Keratinocyte (primary cell): ENCODE measurements at regions not wholly inside any gene's neighbourhood (a gene's known extent, or its start where the extent isn't known, plus 50 kb on each side); places are given as distances from the start of the nearest gene placed in this dataset.

Source experiments
- EZH2 ChIP-seq: IDR thresholded peaks from one replicate; pipeline ENCODE4 v1.6.1; 2012; ENCODE audit warnings: inconsistent platforms, mild to moderate bottlenecking, low read length, moderate library complexity
- TF ChIP-seq, protein P1 (sequence below), 3 experiments: IDR thresholded peaks in 1 of 3; conservative IDR thresholded peaks in 1 of 3; optimal IDR thresholded peaks in 1 of 3; 2 replicates in 2 of 3; 3 replicates in 1 of 3; pipeline versions ENCODE3 to v1.5.1; 2011; ENCODE audit warnings: low read length in 3 of 3, mild to moderate bottlenecking in 3 of 3, moderate library complexity in 2 of 3, control low read depth in 1 of 3, inconsistent platforms in 1 of 3; ENCODE audit not compliant: insufficient read depth in 2 of 3; ENCODE audit errors: extremely low read depth in 1 of 3

DNA sequence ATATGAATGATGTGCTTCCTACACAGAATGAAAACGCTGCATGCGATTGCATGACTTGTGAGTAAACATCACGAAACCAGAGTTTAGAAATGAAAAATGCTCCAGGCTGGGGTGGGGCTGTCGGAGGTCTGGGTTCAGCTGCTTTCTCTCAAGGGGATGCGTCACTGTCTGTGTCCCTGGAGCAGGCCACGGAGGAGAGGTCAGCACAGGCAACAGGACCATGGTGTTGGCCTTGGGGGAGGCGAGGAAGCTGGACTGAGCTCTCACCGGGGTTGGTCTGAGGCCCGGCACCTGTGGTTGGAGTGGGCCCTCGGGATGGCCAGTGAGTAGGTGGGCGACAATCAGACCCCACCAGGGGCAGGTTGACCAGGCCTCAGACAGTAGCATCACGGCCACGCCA lies 89.0 kb upstream of the TMEM18 start:
- TF ChIP-seq, protein P1, sequence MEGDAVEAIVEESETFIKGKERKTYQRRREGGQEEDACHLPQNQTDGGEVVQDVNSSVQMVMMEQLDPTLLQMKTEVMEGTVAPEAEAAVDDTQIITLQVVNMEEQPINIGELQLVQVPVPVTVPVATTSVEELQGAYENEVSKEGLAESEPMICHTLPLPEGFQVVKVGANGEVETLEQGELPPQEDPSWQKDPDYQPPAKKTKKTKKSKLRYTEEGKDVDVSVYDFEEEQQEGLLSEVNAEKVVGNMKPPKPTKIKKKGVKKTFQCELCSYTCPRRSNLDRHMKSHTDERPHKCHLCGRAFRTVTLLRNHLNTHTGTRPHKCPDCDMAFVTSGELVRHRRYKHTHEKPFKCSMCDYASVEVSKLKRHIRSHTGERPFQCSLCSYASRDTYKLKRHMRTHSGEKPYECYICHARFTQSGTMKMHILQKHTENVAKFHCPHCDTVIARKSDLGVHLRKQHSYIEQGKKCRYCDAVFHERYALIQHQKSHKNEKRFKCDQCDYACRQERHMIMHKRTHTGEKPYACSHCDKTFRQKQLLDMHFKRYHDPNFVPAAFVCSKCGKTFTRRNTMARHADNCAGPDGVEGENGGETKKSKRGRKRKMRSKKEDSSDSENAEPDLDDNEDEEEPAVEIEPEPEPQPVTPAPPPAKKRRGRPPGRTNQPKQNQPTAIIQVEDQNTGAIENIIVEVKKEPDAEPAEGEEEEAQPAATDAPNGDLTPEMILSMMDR (optimal IDR thresholded peaks at IDR 0.05 in 1 of 3, IDR thresholded peaks at IDR 0.05 in 1 of 3, conservative IDR thresholded peaks at IDR 0.05 in 1 of 3; ENCODE audit: extremely low read depth in 1 of 3, insufficient read depth in 2 of 3, low read length in 3 of 3) = no peak
- no peak for TF ChIP-seq EZH2
